ENCODE measurements at regions not wholly inside any gene's neighbourhood (a gene's known extent, or its start where the extent isn't known, plus 50 kb on each side); places are given as distances from the start of the nearest gene placed in this dataset.

- Histone ChIP-seq H3K36me3 (ENCODE audit: control insufficient read depth, insufficient read depth, low read length) (no peaks in the 10 kb centered on the region), H3K4me3 (replicated peaks; ENCODE audit: low read depth, low read length) (no peak overlapping the region), H3K27me3 (replicated peaks; ENCODE audit: control insufficient read depth, insufficient read depth, low read length) (no peaks in the 10 kb centered on the region)
- DNase-seq (ENCODE audit: extremely low read depth, insufficient read length): no peak
- no peak for TF ChIP-seq CTCF (IDR thresholded peaks at IDR 0.05; ENCODE audit: insufficient read depth, low read length, poor library complexity, severe bottlenecking)
Observed at GRCh38 chr5:39794513-39795210, 369.9 kb upstream of the DAB2 start.

- TF ChIP-seq CTCF (IDR thresholded peaks at IDR 0.05; ENCODE audit: insufficient read depth, low read length, poor library complexity, severe bottlenecking): no peak
- no peaks in the 10 kb centered on the region for H3K36me3 ChIP-seq (ENCODE audit: control insufficient read depth, insufficient read depth, low read length)
- DNase-seq (ENCODE audit: extremely low read depth, insufficient read length): no peak
Observed at GRCh38 chr5:39785410-39785809, 360.6 kb upstream of the DAB2 start.

GRCh38 chr5:39783756-39784421, 359.1 kb upstream of the DAB2 start:
- DNase-seq (ENCODE audit: extremely low read depth, insufficient read length): peak; percentile 12
- Histone ChIP-seq H3K4me3 (replicated peaks; ENCODE audit: low read depth, low read length) (no peak overlapping the region), H3K27me3 (replicated peaks; ENCODE audit: control insufficient read depth, insufficient read depth, low read length) (no peaks in the 10 kb centered on the region), H3K36me3 (ENCODE audit: control insufficient read depth, insufficient read depth, low read length) (no peaks in the 10 kb centered on the region)
- TF ChIP-seq CTCF (IDR thresholded peaks at IDR 0.05; ENCODE audit: insufficient read depth, low read length, poor library complexity, severe bottlenecking): no peak

More at GRCh38 chr5:39785410-39785809, 360.6 kb upstream of the DAB2 start:
- Histone ChIP-seq H3K27me3 (replicated peaks; ENCODE audit: control insufficient read depth, insufficient read depth, low read length) (no peaks in the 10 kb centered on the region), H3K4me3 (replicated peaks; ENCODE audit: low read depth, low read length) (no peak overlapping the region)

- Histone ChIP-seq H3K27me3 (replicated peaks; ENCODE audit: control insufficient read depth, insufficient read depth, low read length) (no peaks in the 10 kb centered on the region), H3K36me3 (ENCODE audit: control insufficient read depth, insufficient read depth, low read length) (no peaks in the 10 kb centered on the region), H3K4me3 (replicated peaks; ENCODE audit: low read depth, low read length) (no peak overlapping the region)
- no peak for DNase-seq (ENCODE audit: extremely low read depth, insufficient read length)
- no peak for TF ChIP-seq CTCF (IDR thresholded peaks at IDR 0.05; ENCODE audit: insufficient read depth, low read length, poor library complexity, severe bottlenecking)
Observed at GRCh38 chr5:39780347-39780746, 355.6 kb upstream of the DAB2 start.

GRCh38 chr5:39779831-39780230, 355.1 kb upstream of the DAB2 start:
- Histone ChIP-seq H3K36me3 (ENCODE audit: control insufficient read depth, insufficient read depth, low read length) (no peaks in the 10 kb centered on the region), H3K4me3 (replicated peaks; ENCODE audit: low read depth, low read length) (no peak overlapping the region), H3K27me3 (replicated peaks; ENCODE audit: control insufficient read depth, insufficient read depth, low read length) (no peaks in the 10 kb centered on the region)
- TF ChIP-seq CTCF (IDR thresholded peaks at IDR 0.05; ENCODE audit: insufficient read depth, low read length, poor library complexity, severe bottlenecking): no peak
- no peak for DNase-seq (ENCODE audit: extremely low read depth, insufficient read length)
